ENCODE measurements at regions not wholly inside any gene's neighbourhood (a gene's known extent, or its start where the extent isn't known, plus 50 kb on each side); places are given as distances from the start of the nearest gene placed in this dataset.

GRCh38 chr9:78682216-78682615 lies 385.3 kb downstream of the PSAT1 start:
- no peak for TF ChIP-seq CTCF (IDR thresholded peaks at IDR 0.05; ENCODE audit: insufficient read depth, low read length, poor library complexity, severe bottlenecking)
- no peak for TF ChIP-seq EZH2phosphoT487 (conservative IDR thresholded peaks at IDR 0.05; ENCODE audit: low read length)
